ENCODE measurements at regions not wholly inside any gene's neighbourhood (a gene's known extent, or its start where the extent isn't known, plus 50 kb on each side); places are given as distances from the start of the nearest gene placed in this dataset.

GRCh38 chr2:57936216-57936615, 110.4 kb upstream of the VRK2 start:
- no peak for TF ChIP-seq CTCF (IDR thresholded peaks at IDR 0.05; ENCODE audit: insufficient read depth, low read length, poor library complexity, severe bottlenecking)
- no peak for TF ChIP-seq EZH2phosphoT487 (conservative IDR thresholded peaks at IDR 0.05; ENCODE audit: low read length)

Data from SU-DHL-6 (cell line).